22Rv1 (cell line): ENCODE measurements at regions not wholly inside any gene's neighbourhood (a gene's known extent, or its start where the extent isn't known, plus 50 kb on each side); places are given as distances from the start of the nearest gene placed in this dataset.

Source experiments
- CTCF ChIP-seq: fragments of 450-650 bp; IDR thresholded peaks from 2 replicates; pipeline ENCODE4 v1.5.1; 2017; ENCODE audit warnings: mild to moderate bottlenecking
- ZFX ChIP-seq: fragments of 450-650 bp; IDR thresholded peaks from 2 replicates; pipeline ENCODE4 v1.6.1; 2017; ENCODE audit warnings: antibody characterized with exemption, borderline replicate concordance

- TF ChIP-seq CTCF (no peak), ZFX (no peak)
These were observed 568.0 kb downstream of the MTRR start for GRCh38 chr5:8436924-8437323.
